ENCODE measurements at regions not wholly inside any gene's neighbourhood (a gene's known extent, or its start where the extent isn't known, plus 50 kb on each side); places are given as distances from the start of the nearest gene placed in this dataset.
"Not testable (repeated sequence)": the region's sequence is repeated elsewhere in the genome, so short reads cannot be mapped to it uniquely, and the experiment has no call there.

- ATAC-seq = no peak
Observed at GRCh38 chr20:55153001-55153645, 677.7 kb downstream of the DOK5 start.

- no peak for ATAC-seq
Observed at GRCh38 chr20:55151171-55151570, 675.8 kb downstream of the DOK5 start.

GRCh38 chr20:55143601-55144000 lies 668.2 kb downstream of the DOK5 start:
- ATAC-seq = peak; percentile 93

GRCh38 chr20:55142932-55143331 lies 667.5 kb downstream of the DOK5 start:
- ATAC-seq = no peak

- no peak for ATAC-seq
Observed at GRCh38 chr20:55140631-55141030, 665.2 kb downstream of the DOK5 start.

GRCh38 chr20:55139173-55139765 lies 663.9 kb downstream of the DOK5 start:
- ATAC-seq = no peak

- ATAC-seq = peak; percentile 71
Observed at GRCh38 chr20:55135923-55136322, 660.5 kb downstream of the DOK5 start.

GRCh38 chr20:55132523-55132922 lies 657.1 kb downstream of the DOK5 start:
- ATAC-seq = no peak

GRCh38 chr20:55117577-55117976 lies 642.2 kb downstream of the DOK5 start:
- not testable (repeated sequence) for ATAC-seq

GRCh38 chr20:55116598-55116997 lies 641.2 kb downstream of the DOK5 start:
- ATAC-seq = peak; percentile 82

- no peak for ATAC-seq
Observed at GRCh38 chr20:55103188-55103587, 627.8 kb downstream of the DOK5 start.

GRCh38 chr20:55099251-55099650 lies 623.9 kb downstream of the DOK5 start:
- no peak for ATAC-seq

GRCh38 chr20:55097621-55098020 lies 622.2 kb downstream of the DOK5 start:
- ATAC-seq = no peak

- no peak for ATAC-seq
Observed at GRCh38 chr20:55095745-55096400, 620.5 kb downstream of the DOK5 start.

GRCh38 chr20:55094353-55094861 lies 619.0 kb downstream of the DOK5 start:
- ATAC-seq = no peak

GRCh38 chr20:55090286-55090685 lies 614.9 kb downstream of the DOK5 start:
- no peak for ATAC-seq

- ATAC-seq = no peak
Observed at GRCh38 chr20:55086421-55086820, 611.0 kb downstream of the DOK5 start.

- no peak for ATAC-seq
Observed at GRCh38 chr20:55079917-55080316, 604.5 kb downstream of the DOK5 start.

- not testable (repeated sequence) for ATAC-seq
Observed at GRCh38 chr20:55074266-55074840, 599.0 kb downstream of the DOK5 start.

GRCh38 chr20:55070001-55070400 lies 594.6 kb downstream of the DOK5 start:
- ATAC-seq = no peak

- peak; percentile 35 for ATAC-seq
Observed at GRCh38 chr20:55067158-55067825, 591.9 kb downstream of the DOK5 start.

- no peak for ATAC-seq
Observed at GRCh38 chr20:55058938-55059337, 583.5 kb downstream of the DOK5 start.

All from esophagus mucosa (tissue), 1 donor.